Ishikawa (cell line): ENCODE measurements at regions not wholly inside any gene's neighbourhood (a gene's known extent, or its start where the extent isn't known, plus 50 kb on each side); places are given as distances from the start of the nearest gene placed in this dataset.

Experiments used
- CEBPB ChIP-seq: IDR thresholded peaks from 2 replicates; pipeline ENCODE4 v1.6.1; 2012
- CREB1 ChIP-seq: IDR thresholded peaks from 2 replicates; pipeline ENCODE4 v1.6.1; 2012; ENCODE audit warnings: low read depth
- EGR1 ChIP-seq: IDR thresholded peaks from 2 replicates; pipeline ENCODE4 v1.6.1; 2012
- EP300 ChIP-seq: IDR thresholded peaks from 2 replicates; pipeline ENCODE4 v1.6.1; 2012; ENCODE audit warnings: borderline replicate concordance
- FOXM1 ChIP-seq: IDR thresholded peaks from 2 replicates; pipeline ENCODE4 v1.6.1; 2012; ENCODE audit warnings: low read depth, borderline replicate concordance
- MAX ChIP-seq: IDR thresholded peaks from 2 replicates; pipeline ENCODE4 v1.6.1; 2012
- NFIC ChIP-seq: IDR thresholded peaks from 2 replicates; pipeline ENCODE4 v1.6.1; 2012
- RAD21 ChIP-seq: IDR thresholded peaks from 2 replicates; pipeline ENCODE4 v1.6.1; 2012; ENCODE audit warnings: low read depth
- REST ChIP-seq: IDR thresholded peaks from 2 replicates; pipeline ENCODE4 v1.6.1; 2012; ENCODE audit warnings: low read depth, mild to moderate bottlenecking
- TAF1 ChIP-seq: IDR thresholded peaks from 2 replicates; pipeline ENCODE4 v1.6.1; 2012; ENCODE audit warnings: low read depth, mild to moderate bottlenecking
- TCF12 ChIP-seq: IDR thresholded peaks from 2 replicates; pipeline ENCODE4 v1.6.1; 2012; ENCODE audit warnings: low read depth
- TEAD4 ChIP-seq: IDR thresholded peaks from 2 replicates; pipeline ENCODE4 v1.6.1; 2012
- USF1 ChIP-seq: IDR thresholded peaks from 2 replicates; pipeline ENCODE4 v1.6.1; 2012
- YY1 ChIP-seq: IDR thresholded peaks from 2 replicates; pipeline ENCODE4 v1.6.1; 2012; ENCODE audit warnings: low read depth
- ZBTB7A ChIP-seq: IDR thresholded peaks from 2 replicates; pipeline ENCODE4 v1.6.1; 2012; ENCODE audit warnings: low read depth

GRCh38 chr10:113427811-113428558 lies 124.9 kb upstream of the HABP2 start:
- no peak for TF ChIP-seq FOXM1
- no peak for TF ChIP-seq RAD21
- no peak for TF ChIP-seq YY1
- no peak for TF ChIP-seq REST
- no peak for TF ChIP-seq CEBPB
- TF ChIP-seq TCF12 = no peak
- TF ChIP-seq CREB1 = no peak
- no peak for TF ChIP-seq MAX
- TF ChIP-seq ZBTB7A = no peak
- TF ChIP-seq USF1 = no peak
- TF ChIP-seq NFIC = no peak
- TF ChIP-seq TAF1 = no peak
- TF ChIP-seq TEAD4 = no peak

- no peak for TF ChIP-seq EGR1
- TF ChIP-seq TCF12 = no peak
- TF ChIP-seq ZBTB7A = no peak
- TF ChIP-seq TAF1 = no peak
- no peak for TF ChIP-seq FOXM1
- no peak for TF ChIP-seq USF1
- no peak for TF ChIP-seq MAX
- TF ChIP-seq CEBPB = no peak
- TF ChIP-seq EP300 = no peak
- no peak for TF ChIP-seq YY1
- TF ChIP-seq CREB1 = no peak
- no peak for TF ChIP-seq TEAD4
- no peak for TF ChIP-seq RAD21
- TF ChIP-seq NFIC = no peak
- TF ChIP-seq REST = no peak
Measured at GRCh38 chr10:113430634-113431397, 122.0 kb upstream of the HABP2 start.

GRCh38 chr10:113431398-113432160 lies 121.3 kb upstream of the HABP2 start:
- TF ChIP-seq EP300 = no peak
- no peak for TF ChIP-seq MAX
- TF ChIP-seq USF1 = no peak
- TF ChIP-seq RAD21 = no peak

GRCh38 chr10:113433711-113434110 lies 119.1 kb upstream of the HABP2 start:
- no peak for TF ChIP-seq USF1
- 0 out of 2 replicates have a peak, but pooled peaks have one; percentile 44 for TF ChIP-seq NFIC

GRCh38 chr10:113434315-113434714 lies 118.5 kb upstream of the HABP2 start:
- TF ChIP-seq USF1 = no peak
- TF ChIP-seq NFIC = no peak
- no peak for TF ChIP-seq REST
- no peak for TF ChIP-seq TCF12
- TF ChIP-seq EP300 = no peak
- no peak for TF ChIP-seq TAF1
- no peak for TF ChIP-seq ZBTB7A
- TF ChIP-seq FOXM1 = no peak
- no peak for TF ChIP-seq MAX
- no peak for TF ChIP-seq YY1
- no peak for TF ChIP-seq CEBPB
- TF ChIP-seq EGR1 = no peak
- TF ChIP-seq CREB1 = no peak
- TF ChIP-seq RAD21 = no peak
- TF ChIP-seq TEAD4 = no peak
